Right ventricle myocardium superior (tissue), 1 donor: ENCODE measurements at regions not wholly inside any gene's neighbourhood (a gene's known extent, or its start where the extent isn't known, plus 50 kb on each side); places are given as distances from the start of the nearest gene placed in this dataset.
A peak's percentile ranks its signal among the peaks of the same experiment; 100 is the strongest.
"Not testable (repeated sequence)": the region's sequence is repeated elsewhere in the genome, so short reads cannot be mapped to it uniquely, and the experiment has no call there.

ENCODE experiments used
- ATAC-seq: fragments of 200-7000 bp; cut with Tn5 transposase; one replicate; pipeline ENCODE4 v1.9.1; 2020; ENCODE audit warnings: mild to moderate bottlenecking; ENCODE audit not compliant: poor library complexity
- DNase-seq: peaks from one replicate; pipeline ENCODE4 v3.0.0-alpha.2; 2020
- intact Hi-C: fragments of 100-400 bp; cut with DNase I; formaldehyde crosslinking; loops from one replicate; pipeline ENCODE4 v1.11.2; 2022
- donor health status: DM: no; HTN: yes; CAD: no; lungs with severe emphysema.

DNA sequence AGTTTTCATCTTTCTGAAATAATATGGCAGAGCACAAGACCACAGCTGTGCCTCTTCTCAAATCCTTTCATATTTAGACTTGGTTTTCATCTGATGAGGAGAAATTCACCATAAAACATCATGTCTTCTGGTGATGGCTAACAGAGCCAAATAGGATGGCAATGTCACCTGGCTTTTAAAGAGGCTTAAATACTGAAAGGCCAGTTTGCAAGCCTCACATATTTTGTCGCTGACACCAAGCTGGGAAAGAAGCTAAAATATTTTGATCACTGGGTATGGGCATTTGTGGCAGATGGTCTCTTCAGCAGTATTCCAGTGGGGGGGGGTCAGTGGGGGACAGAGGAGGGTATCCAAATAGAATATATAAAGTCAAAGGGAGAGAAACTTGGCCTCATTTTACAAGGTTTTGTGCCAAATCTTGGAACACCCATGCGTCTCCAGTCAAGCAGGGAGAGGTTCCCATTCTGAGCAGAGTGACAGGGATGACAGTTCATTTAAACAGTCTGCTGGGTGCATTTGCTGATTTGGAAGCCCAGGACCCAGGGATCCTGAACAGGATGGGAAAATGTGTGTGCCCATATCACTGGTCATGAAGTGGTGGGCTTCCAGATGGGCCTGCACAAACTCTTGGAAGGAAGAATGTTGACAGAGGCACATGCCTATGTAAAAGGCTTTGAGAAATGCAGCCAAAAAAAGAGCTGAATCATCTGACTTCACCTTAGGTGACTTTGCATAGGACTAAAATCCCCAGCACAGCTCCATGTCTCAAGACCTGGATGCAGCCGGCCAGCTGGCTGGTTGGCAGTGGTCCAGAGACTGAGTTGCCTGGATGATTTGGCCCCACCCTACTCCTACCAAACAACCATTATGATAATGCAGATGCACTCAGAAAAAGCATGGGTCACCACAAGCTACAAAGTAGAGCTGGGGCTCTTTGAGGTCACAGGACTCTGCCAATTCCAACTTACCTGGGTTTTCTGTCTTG, 484.4 kb upstream of the NR3C2 start:
- ATAC-seq = peak; percentile 58
- intact Hi-C loops = no loop called here
- DNase-seq = peak; percentile 64

DNA sequence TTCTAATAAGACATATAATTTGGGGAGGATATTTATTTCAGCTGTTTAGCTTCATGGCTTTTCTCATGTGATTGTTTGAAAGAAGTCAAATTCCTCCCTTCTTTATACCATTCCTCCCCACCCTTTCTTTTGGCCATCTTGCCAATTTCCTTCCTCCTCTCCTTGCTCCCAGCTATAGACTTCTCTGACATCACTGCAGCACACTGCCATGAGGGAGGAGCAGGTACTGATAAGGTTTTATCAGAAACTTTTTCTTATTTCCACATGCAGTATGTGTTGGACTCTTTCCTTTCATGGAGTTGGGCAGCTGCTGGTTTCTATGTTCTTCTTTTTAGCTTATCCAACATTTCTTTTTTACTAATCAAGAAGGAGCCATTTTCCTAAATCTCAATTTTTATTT, 481.7 kb upstream of the NR3C2 start:
- ATAC-seq (no peak), DNase-seq (no peak)
- intact Hi-C loops = no loop called here

DNA sequence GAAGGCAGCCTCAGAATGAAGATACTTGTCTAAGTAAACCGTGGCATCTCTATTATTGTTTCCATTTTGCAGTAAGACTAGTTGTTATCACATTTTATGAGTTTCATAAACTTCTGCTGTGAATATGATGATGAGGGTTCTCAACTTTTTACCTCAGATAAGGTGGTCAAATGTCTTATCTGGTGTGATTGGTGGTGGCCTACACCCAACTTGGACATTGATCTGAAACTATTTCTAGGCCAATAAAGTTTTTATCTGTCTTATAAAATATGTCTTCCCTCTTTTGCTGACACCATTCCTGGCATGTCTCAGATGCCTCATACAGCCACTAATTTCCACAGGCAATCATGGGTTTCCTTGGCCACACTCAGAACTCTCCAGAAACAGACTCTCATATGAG, 480.3 kb upstream of the NR3C2 start:
- intact Hi-C loops = no loop called here
- DNase-seq = no peak
- no peak for ATAC-seq

DNA sequence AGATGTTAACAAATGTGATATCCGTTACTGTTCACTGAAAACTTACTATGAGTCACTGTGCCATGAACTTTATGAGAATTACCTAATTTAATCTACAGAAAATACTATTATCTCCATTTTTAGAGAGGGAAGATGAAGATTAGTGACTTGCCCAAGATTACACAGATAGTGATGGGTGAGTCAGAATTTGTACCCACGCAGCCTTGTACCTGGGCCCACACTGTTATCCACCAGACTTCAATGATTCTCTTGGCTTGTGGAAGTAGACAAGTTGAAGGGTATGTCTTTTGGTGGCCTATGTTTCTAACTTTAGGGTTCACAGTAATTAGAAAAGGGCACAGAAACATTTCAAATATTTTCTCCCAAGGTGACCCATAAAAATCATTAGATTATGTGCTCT, 472.5 kb upstream of the NR3C2 start:
- DNase-seq (no peak), ATAC-seq (no peak)
- intact Hi-C loops = no loop called here

DNA sequence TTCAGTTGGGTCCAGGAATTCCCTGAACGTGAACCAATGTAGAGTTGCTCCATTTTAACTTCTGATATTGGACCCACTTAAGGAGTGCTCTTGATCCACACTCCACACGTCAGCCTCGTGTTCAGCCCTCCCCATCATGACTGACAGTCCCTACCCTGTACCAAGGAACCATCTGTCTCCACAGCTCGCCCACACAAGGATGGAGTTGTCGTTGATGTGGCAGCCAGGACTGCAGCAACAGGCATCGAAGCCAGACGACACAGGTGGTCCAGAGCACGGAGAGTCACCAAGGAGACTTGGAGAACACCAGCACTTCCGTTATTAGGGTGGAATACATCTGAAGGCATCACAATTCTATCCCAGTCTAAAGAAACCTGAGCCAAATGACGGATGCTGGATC, 472.1 kb upstream of the NR3C2 start:
- no peak for ATAC-seq
- intact Hi-C loops = no loop called here

DNA sequence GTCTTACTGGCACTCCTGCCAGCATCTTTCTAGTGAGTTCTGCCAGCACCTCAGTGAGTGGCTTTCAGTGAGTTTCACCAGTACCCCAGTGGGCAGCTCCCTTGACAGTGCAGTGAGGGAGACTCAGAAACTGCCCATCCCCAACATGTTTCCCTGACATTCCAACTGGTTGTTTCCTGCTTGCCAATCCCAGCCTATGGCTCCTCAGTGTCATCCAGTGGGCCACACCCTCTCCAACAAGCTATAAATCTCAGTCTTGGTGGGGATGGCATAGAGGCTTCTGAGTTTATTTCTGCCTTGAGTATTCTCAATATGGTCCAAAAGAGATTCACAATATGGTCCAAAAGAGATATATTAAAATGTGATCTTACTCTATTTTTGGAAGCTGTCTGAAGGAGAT, 461.2 kb upstream of the NR3C2 start:
- ATAC-seq (no peak), DNase-seq (no peak)
- intact Hi-C loops = loop anchor here (10.0 kb wide), 1 partner anchor 269 kb away; no protein-coding TSS in a partner anchor

More for the DNA sequence above, 472.1 kb upstream of the NR3C2 start:
- no peak for DNase-seq

DNA sequence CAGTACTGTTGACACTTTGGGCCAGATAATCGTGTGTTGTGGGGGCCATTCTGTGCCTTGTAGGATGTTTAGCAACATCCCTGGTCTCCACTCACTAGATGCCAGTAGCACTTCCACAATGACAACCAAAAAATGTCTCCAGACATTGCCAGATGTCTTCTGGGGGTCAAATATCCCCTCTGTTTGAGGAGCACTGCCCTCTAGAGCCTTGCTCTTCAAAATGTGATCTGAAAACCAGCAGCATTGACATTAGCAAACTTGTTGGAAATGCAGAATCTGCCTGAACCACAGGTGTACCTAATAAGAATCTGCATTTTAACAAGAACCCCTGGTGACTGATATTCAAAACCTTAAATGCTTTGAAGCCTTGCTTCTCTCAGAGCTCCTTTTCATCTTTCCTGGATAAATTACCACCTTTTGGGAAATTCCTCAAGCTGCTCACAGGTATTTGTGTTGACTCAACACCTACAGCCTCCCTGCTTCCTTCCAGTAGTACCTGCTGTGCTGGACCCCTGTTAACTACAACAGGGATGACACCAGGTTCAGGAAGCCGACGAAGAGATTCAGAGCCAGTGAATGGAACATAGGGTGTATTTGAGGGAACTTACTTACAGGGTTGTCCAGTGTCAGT, 459.0 kb upstream of the NR3C2 start:
- no peak for DNase-seq
- ATAC-seq = no peak
- intact Hi-C loops = loop anchor here (10.0 kb wide), 1 partner anchor 266 kb away; no protein-coding TSS in a partner anchor

DNA sequence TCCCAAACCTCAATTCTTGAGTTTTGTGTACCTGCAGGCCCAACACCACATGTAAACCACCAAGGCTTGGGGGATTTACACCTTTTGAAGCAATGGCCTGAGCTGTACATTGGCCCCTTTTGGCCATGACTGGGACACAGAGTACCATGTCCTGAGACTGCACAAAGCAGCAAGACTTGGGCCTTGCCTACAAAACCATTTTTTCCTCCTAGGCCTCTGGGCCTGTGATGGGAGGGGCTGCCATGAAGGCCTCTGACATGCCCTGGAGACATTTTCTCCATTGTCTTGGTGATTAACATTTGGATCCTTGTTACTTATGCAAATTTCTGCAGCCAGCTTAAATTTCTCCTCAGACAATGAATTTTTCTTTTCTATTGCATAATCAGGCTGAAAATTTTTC, 455.9 kb upstream of the NR3C2 start:
- not testable (repeated sequence) for ATAC-seq

DNA sequence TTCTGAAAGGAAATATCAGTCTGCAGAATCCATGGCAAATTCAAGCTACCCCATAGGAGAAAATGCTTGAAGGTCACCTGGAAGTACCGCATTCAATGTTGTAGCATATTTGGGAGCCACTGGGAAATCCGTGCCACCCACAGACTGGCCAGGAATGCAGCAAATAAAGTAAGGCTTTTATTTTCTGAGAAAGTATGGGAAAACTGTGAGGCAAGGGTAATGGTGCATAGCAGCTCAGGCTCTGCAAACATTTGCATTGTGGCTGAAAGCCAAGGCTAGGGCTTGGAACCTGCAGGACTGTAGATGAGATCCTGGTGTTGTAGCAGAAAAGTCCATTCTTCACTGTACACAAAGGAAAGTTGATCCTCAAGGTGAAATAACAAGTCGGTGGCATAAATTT, 450.9 kb upstream of the NR3C2 start:
- no peak for ATAC-seq
- intact Hi-C loops = no loop called here

More for the DNA sequence above, 455.9 kb upstream of the NR3C2 start:
- DNase-seq, intact Hi-C loops: not testable (repeated sequence)

DNA sequence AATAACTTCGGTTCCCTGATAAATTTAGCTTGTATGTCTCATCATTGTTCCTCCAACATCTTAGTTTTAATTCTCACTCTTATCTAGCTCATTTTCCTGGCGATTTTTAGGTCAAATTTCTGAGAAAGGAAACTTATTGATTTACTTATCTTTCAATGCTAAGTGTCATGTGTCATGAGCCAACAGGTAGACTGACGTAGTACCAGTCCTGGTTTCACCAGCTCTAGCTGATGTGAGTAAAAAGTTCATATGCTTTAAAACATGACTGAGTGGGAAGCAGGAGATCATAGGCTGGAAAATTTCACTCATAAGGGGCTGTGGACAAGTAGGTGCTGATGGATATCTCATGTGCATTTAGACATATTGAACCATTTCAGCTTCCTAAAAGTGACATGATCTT, 441.7 kb upstream of the NR3C2 start:
- ATAC-seq = no peak
- intact Hi-C loops = no loop called here
- DNase-seq = no peak

More for the DNA sequence above, 450.9 kb upstream of the NR3C2 start:
- DNase-seq = no peak

DNA sequence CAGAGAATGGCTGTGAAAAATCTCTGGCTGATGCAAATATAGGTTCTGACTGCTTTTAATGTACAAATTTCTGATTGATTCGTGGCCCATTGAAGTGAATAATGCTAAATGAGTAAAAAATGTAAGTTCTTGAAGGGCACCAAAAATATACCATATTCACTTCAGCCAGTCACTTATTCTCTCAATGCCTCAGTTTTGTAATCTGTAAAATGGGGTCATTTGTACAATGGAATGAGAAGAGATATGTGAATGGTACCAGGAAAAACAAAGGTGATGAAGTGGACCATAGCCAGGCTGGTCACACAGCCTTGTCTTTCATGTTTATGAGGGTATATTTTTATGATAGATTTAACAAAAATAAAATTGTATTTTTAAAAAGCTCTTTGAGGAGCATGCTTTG, 441.2 kb upstream of the NR3C2 start:
- intact Hi-C loops = no loop called here
- no peak for ATAC-seq
- DNase-seq = no peak

DNA sequence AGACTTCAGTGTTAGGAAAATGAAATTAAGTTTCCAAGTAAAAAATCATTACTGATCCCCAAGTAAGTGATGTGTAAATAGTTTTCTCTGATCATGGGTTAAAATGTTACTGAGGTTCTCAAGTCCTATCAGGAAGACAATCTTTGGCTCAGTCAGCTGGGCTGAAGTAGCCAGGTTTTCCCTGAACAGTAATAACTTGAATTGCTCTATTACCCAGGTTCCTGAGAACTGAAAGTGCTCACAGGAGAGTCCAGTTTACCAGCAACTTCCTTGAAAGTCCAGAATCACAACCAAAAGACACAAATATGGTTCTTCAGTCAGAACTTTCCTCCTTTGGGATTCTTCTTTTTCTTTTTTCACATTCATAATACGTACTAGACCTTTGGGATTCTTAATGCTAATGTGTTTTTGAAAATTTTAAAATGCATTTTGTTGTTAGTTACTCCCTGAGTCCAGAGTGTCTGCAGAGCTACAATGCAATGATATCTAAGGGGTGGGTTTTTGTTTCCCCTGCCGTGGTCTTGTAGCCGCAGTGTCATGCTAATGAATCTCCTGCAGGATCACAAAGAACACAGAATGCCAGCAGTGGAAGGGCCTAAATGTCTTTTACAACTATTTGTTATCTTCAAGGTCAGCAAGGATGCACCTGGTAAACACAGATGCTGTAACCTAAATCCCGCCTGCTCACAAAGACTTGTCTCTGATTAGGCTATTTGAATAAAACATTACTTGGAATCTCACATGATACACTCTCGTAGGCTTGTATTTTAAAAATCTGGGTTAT, 439.8 kb upstream of the NR3C2 start:
- DNase-seq (no peak), ATAC-seq (no peak)
- intact Hi-C loops = no loop called here

DNA sequence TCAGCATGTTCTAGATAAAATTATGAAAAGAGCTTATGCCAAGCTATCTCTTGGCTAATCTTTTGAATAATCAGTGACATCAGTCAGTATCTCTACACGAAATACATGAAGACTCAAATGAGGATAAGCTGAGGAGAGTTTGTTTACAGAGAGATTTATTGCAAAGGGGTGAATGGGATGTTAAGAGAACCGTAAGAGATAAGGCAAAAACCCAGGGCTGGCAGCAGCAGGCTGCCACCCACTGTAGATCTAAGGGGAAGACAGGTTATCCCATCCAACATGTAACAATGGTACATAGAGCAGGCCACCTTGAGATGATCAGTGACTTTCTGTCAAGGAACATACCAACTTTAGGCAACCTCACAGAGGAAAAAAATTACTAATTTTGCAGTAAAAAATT, 432.1 kb upstream of the NR3C2 start:
- ATAC-seq (no peak), DNase-seq (no peak)
- intact Hi-C loops = no loop called here

DNA sequence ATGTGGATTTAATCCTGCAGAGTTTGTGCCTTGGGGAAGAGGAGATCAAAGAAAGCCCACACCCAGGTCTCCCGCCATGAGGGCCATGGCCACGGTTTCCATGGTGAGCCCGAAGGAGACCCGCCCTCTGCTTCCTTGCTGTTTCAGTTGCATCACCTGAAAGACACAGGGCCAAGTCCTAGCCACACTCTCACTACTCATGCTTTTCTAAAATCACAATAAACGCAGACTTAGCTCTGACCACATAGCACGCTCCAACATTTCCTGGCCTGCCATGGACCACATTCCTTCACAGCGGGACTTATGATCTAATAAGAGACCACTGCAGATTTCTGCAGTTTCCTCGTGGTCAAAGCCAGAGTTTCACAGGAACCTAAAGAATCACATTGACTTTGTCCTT, 426.0 kb upstream of the NR3C2 start:
- intact Hi-C loops = no loop called here

DNA sequence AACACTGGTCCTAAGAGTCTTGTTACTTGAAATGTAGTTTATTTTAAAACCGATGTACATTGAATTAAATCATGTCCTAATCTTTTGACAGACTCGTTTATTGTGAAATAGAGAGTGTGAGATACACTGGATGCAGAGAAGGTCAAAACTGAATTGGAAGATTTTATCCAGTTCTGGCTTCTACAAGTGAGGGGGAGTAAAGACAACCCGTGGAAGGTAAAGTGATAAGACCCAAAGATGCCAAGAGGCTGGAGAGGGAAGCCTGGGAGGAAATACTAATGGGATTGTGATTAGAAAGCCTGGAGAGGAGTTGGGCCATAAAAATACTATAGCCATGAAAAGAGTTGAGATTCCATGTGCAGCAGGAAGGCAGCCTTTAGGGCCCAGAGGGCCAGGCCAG, 424.5 kb upstream of the NR3C2 start:
- ATAC-seq (no peak), DNase-seq (no peak)
- intact Hi-C loops = no loop called here

More for the DNA sequence above, 426.0 kb upstream of the NR3C2 start:
- DNase-seq (no peak), ATAC-seq (no peak)

DNA sequence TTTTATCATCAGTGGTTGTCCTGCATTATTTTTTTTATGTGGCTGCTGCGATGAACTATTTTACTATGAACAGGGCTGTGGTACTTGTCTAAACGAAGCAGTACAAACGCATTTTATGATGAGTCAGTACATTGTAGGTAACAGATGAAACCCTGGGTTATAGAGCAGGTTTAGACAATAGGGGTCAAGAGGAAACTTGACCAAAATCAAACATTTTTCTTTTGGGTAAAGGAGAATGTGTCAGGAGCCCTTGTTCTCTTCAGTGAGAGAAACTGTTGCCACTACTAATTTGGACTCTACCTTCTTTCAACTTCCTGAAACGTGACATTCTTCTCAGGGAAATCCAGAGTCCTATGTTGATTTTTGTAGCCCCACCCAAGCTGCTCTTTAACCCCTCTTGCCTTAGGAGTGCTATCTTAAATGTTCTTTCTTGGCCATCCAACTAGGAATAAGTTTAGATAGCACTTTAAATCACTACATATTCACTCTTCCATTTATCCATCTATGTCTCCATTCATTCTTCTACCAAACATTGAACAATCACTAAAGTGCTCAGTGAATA, 415.8 kb upstream of the NR3C2 start:
- no peak for ATAC-seq
- intact Hi-C loops = no loop called here
- DNase-seq = no peak

DNA sequence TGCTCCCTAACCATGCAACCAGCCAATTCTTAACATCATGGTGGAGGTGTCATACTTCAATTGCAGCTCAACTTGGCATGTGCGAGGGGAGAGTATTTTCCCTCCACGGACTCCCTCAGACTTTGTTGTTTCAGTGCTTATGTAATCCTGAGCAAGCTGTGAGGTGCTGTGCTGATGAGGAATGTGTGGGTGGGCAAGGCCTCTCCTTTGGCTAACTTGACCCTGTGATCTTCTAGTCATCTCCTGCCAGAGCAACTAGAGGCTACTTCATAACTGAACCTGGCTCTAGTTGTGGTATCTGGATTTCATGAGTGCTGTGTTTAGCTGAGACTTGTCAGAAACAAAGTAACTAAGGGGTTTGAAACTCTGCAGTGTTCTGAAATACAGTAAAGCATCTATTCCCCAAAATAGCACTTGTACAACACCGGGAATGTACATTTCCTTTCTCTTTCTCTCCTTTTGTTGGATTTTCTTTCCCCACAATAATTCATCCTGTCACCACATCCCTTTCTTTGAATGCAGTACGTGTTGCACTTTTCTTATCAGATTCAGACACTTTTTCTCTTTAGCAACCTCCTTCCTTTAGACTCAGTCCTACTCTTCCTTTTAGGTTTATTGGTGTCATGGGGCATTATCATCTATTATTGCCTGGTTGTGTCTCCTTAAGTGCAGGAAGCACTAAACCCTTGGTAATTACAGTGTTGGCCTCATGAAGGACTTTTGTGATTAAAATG, 415.2 kb upstream of the NR3C2 start:
- intact Hi-C loops = no loop called here

DNA sequence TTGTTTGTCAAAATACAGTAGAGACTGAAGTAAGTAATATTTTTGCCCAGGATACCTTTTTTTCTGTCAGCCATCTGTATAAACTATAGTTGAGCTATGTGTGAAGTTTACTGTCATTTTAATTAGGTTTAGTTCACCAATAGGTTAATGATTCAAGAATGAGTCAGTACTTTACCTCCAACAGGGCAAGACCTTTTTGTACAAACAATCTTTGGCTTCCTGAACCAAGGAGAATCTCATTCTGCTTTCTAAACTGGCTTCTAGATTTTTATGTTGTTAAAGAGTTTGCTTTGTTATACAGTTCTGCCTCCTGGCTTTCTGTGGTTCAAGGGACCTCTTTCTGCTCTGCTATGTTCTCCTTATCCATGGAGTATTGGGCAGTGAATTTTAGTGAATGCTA, 412.0 kb upstream of the NR3C2 start:
- ATAC-seq = no peak
- intact Hi-C loops = no loop called here
- no peak for DNase-seq

More for the DNA sequence above, 415.2 kb upstream of the NR3C2 start:
- DNase-seq (no peak), ATAC-seq (no peak)
